GDM1 (cell line): ENCODE measurements at regions not wholly inside any gene's neighbourhood (a gene's known extent, or its start where the extent isn't known, plus 50 kb on each side); places are given as distances from the start of the nearest gene placed in this dataset.
"Not testable (repeated sequence)": the region's sequence is repeated elsewhere in the genome, so short reads cannot be mapped to it uniquely, and the experiment has no call there.

Source experiments
- DNase-seq: peaks from one replicate; lab custom pipeline; 2025; lab: John Stamatoyannopoulos, UW

GRCh38 chr3:106348139-106348690 lies 479.4 kb upstream of the CBLB start:
- DNase-seq = no peak

- DNase-seq = no peak
These were observed 480.5 kb upstream of the CBLB start for GRCh38 chr3:106349191-106349881.

- DNase-seq = no peak
These were observed 487.1 kb upstream of the CBLB start for GRCh38 chr3:106355873-106356272.

GRCh38 chr3:106359692-106360091 lies 490.9 kb upstream of the CBLB start:
- no peak for DNase-seq

- DNase-seq = not testable (repeated sequence)
These were observed 492.1 kb upstream of the CBLB start for GRCh38 chr3:106360901-106361300.

- no peak for DNase-seq
These were observed 495.7 kb upstream of the CBLB start for GRCh38 chr3:106364477-106364876.

GRCh38 chr3:106365061-106365691 lies 496.4 kb upstream of the CBLB start:
- no peak for DNase-seq

GRCh38 chr3:106366352-106366751 lies 497.5 kb upstream of the CBLB start:
- no peak for DNase-seq

- DNase-seq = no peak
These were observed 498.7 kb upstream of the CBLB start for GRCh38 chr3:106367496-106367895.

GRCh38 chr3:106371221-106371970 lies 502.6 kb upstream of the CBLB start:
- DNase-seq = no peak

GRCh38 chr3:106371971-106372805 lies 503.4 kb upstream of the CBLB start:
- no peak for DNase-seq

GRCh38 chr3:106372806-106373190 lies 504.0 kb upstream of the CBLB start:
- DNase-seq = no peak

- DNase-seq = no peak
These were observed 507.3 kb upstream of the CBLB start for GRCh38 chr3:106376016-106376570.

- DNase-seq = no peak
These were observed 510.5 kb upstream of the CBLB start for GRCh38 chr3:106379251-106379750.

GRCh38 chr3:106380232-106380631 lies 511.4 kb upstream of the CBLB start:
- DNase-seq = no peak

- DNase-seq = no peak
These were observed 512.6 kb upstream of the CBLB start for GRCh38 chr3:106381286-106381938.

GRCh38 chr3:106381939-106382335 lies 513.1 kb upstream of the CBLB start:
- DNase-seq = no peak

GRCh38 chr3:106386050-106386449 lies 517.2 kb upstream of the CBLB start:
- DNase-seq = no peak

- DNase-seq = no peak
These were observed 524.1 kb upstream of the CBLB start for GRCh38 chr3:106392915-106393314.

- DNase-seq = no peak
These were observed 528.2 kb upstream of the CBLB start for GRCh38 chr3:106397006-106397405.
